ENCODE measurements at regions not wholly inside any gene's neighbourhood (a gene's known extent, or its start where the extent isn't known, plus 50 kb on each side); places are given as distances from the start of the nearest gene placed in this dataset.

GRCh38 chr14:98171654-98172053 lies 1100.3 kb downstream of the BCL11B start:
- ATAC-seq (ENCODE audit: low read depth) (no peak), DNase-seq (ENCODE audit: low spot score) (no peak)
- Histone ChIP-seq H3K9me3 (ENCODE audit: severe bottlenecking) (no peaks in the 10 kb centered on the region), H3K4me3 (ENCODE audit: severe bottlenecking) (no peak overlapping the region), H3K4me1 (ENCODE audit: insufficient read depth, poor library complexity, severe bottlenecking) (no peaks in the 10 kb centered on the region), H3K27me3 (ENCODE audit: insufficient read depth, poor library complexity, severe bottlenecking) (no peaks in the 10 kb centered on the region), H3K36me3 (ENCODE audit: low read depth) (no peaks in the 10 kb centered on the region), H3K27ac (ENCODE audit: poor library complexity, severe bottlenecking) (no peak overlapping the region)
- no peak for TF ChIP-seq CTCF (IDR thresholded peaks at IDR 0.05; ENCODE audit: poor library complexity, severe bottlenecking)

DNA sequence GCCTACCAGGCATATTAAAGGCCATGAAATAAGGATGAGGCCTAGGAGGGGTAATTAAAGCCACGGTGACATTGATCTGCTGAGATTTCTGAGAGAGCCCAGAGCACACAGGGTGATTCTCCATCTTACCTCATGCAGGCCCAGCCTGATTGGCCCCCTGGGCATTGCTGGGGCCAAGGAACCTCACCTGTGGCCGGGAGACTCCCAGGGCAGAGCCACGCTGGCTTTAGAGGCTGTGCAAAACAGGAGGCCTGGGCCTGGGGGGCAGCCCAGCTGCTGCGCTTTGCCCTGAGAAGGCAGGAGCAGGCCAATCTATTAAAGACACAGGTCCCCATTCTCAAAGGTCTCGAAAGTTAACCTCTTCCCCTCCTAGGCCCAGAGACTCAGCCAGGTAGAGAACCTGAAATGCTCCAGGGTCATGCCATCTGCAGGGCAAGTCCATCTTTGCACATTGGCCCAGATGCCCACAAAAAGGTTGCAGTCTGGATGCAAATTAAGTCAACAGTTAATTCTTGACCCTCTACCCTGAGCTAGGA lies 1099.7 kb downstream of the BCL11B start:
- H3K9me3 ChIP-seq (ENCODE audit: severe bottlenecking), result no peaks in the 10 kb centered on the region
- H3K4me1 ChIP-seq (ENCODE audit: insufficient read depth, poor library complexity, severe bottlenecking), result no peaks in the 10 kb centered on the region
- ATAC-seq (ENCODE audit: low read depth) (no peak), DNase-seq (ENCODE audit: low spot score) (no peak)
- no peaks in the 10 kb centered on the region for H3K36me3 ChIP-seq (ENCODE audit: low read depth)
- no peaks in the 10 kb centered on the region for H3K27me3 ChIP-seq (ENCODE audit: insufficient read depth, poor library complexity, severe bottlenecking)
- H3K4me3 ChIP-seq (ENCODE audit: severe bottlenecking), result no peak overlapping the region
- no peak for TF ChIP-seq CTCF (IDR thresholded peaks at IDR 0.05; ENCODE audit: poor library complexity, severe bottlenecking)
- H3K27ac ChIP-seq (ENCODE audit: poor library complexity, severe bottlenecking), result no peak overlapping the region

DNA sequence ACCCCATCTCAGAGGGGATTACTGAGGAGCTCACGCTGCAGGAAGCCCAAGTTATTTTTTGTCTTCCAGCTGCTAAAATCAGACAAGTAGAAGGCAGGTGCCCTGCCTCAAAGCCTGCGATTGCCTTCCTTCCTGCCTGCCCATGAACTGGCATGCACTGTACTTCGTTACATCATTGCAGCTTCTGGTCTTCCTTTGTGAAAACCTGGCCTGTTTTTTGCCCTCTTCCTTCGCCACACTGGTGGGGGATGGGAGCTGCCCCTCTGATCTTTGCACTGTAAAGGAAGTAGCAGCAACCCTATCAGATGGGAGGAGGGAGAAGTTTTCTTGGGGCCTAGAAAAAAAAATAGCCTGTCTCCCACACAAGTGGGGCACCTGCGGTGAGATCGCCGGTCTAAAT lies 1098.7 kb downstream of the BCL11B start:
- TF ChIP-seq CTCF (IDR thresholded peaks at IDR 0.05; ENCODE audit: poor library complexity, severe bottlenecking), result no peak
- H3K4me1 ChIP-seq (ENCODE audit: insufficient read depth, poor library complexity, severe bottlenecking), result no peaks in the 10 kb centered on the region

DNA sequence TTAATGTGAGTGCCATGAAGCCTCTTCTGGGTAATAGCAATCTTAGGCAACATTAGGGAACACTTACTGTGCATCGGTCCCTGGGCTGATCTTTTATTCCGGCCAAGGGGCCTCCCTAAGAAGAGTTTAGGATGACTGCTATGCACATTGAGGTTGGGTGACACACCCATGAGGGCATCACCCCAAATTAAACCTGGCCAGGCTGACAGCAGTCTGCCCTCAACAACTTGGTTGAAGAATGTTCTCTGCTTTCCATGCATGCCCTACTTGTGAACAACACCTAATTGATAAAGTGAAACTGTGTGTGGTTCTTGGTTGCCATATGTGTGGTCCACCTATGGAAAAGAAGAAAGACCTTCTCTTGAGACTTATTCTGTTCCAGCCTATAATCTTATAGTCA lies 1098.0 kb downstream of the BCL11B start:
- H3K36me3 ChIP-seq (ENCODE audit: low read depth), result no peaks in the 10 kb centered on the region
- H3K27me3 ChIP-seq (ENCODE audit: insufficient read depth, poor library complexity, severe bottlenecking), result no peaks in the 10 kb centered on the region
- no peak overlapping the region for H3K27ac ChIP-seq (ENCODE audit: poor library complexity, severe bottlenecking)
- TF ChIP-seq CTCF (IDR thresholded peaks at IDR 0.05; ENCODE audit: poor library complexity, severe bottlenecking), result no peak
- no peaks in the 10 kb centered on the region for H3K4me1 ChIP-seq (ENCODE audit: insufficient read depth, poor library complexity, severe bottlenecking)
- no peak overlapping the region for H3K4me3 ChIP-seq (ENCODE audit: severe bottlenecking)
- no peaks in the 10 kb centered on the region for H3K9me3 ChIP-seq (ENCODE audit: severe bottlenecking)
- ATAC-seq (ENCODE audit: low read depth) (no peak), DNase-seq (ENCODE audit: low spot score) (no peak)

More for the DNA sequence above, 1098.7 kb downstream of the BCL11B start:
- Histone ChIP-seq H3K9me3 (ENCODE audit: severe bottlenecking) (no peaks in the 10 kb centered on the region), H3K36me3 (ENCODE audit: low read depth) (no peaks in the 10 kb centered on the region), H3K27ac (ENCODE audit: poor library complexity, severe bottlenecking) (no peak overlapping the region), H3K27me3 (ENCODE audit: insufficient read depth, poor library complexity, severe bottlenecking) (no peaks in the 10 kb centered on the region), H3K4me3 (ENCODE audit: severe bottlenecking) (no peak overlapping the region)
- DNase-seq (ENCODE audit: low spot score), result no peak
- no peak for ATAC-seq (ENCODE audit: low read depth)

DNA sequence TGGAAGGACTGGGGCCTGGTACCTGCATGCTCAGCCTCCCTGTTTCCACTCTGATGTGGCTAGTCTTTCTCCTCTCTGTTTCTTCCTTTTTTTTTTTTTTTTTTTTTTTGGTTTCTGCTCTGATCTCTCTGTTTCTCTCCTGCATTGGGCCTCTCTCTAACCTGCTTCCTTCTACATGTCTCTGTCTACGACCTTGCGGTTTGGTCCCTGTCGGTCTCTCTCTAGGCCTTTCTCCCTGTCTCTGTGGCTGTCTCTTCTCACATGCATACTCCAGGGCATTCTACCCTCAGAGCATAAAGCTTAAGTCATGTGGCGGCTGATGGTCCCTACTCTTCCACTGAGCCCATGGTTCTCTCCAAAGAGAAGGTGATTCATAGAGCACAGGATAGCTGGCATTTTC lies 1096.6 kb downstream of the BCL11B start:
- H3K27me3 ChIP-seq (ENCODE audit: insufficient read depth, poor library complexity, severe bottlenecking), result no peaks in the 10 kb centered on the region
- ATAC-seq (ENCODE audit: low read depth), result no peak
- no peaks in the 10 kb centered on the region for H3K9me3 ChIP-seq (ENCODE audit: severe bottlenecking)
- no peak overlapping the region for H3K4me3 ChIP-seq (ENCODE audit: severe bottlenecking)
- no peaks in the 10 kb centered on the region for H3K36me3 ChIP-seq (ENCODE audit: low read depth)
- no peak for TF ChIP-seq CTCF (IDR thresholded peaks at IDR 0.05; ENCODE audit: poor library complexity, severe bottlenecking)
- no peaks in the 10 kb centered on the region for H3K4me1 ChIP-seq (ENCODE audit: insufficient read depth, poor library complexity, severe bottlenecking)
- no peak for DNase-seq (ENCODE audit: low spot score)
- no peak overlapping the region for H3K27ac ChIP-seq (ENCODE audit: poor library complexity, severe bottlenecking)

Data from RWPE2 (cell line).